Testis (tissue), 2 donors: ENCODE measurements at regions not wholly inside any gene's neighbourhood (a gene's known extent, or its start where the extent isn't known, plus 50 kb on each side); places are given as distances from the start of the nearest gene placed in this dataset.

ENCODE experiments used
- DNase-seq: peaks from one replicate; pipeline ENCODE4 v3.0.0-alpha.2; 2019
- H3K27ac ChIP-seq, 2 donors: fragments of 200-600 bp; sonication (generic); one replicate each; pipeline ENCODE4 v1.5.1; 2019
- H3K27me3 ChIP-seq: fragments of 200-600 bp; sonication (generic); one replicate; pipeline ENCODE4 v1.5.1; 2019
- H3K36me3 ChIP-seq: fragments of 200-600 bp; sonication (generic); one replicate; pipeline ENCODE4 v1.5.1; 2017; ENCODE audit warnings: low read depth; ENCODE audit errors: missing control alignments
- H3K4me1 ChIP-seq: fragments of 200-600 bp; sonication (generic); one replicate; pipeline ENCODE4 v1.5.1; 2019
- H3K4me3 ChIP-seq, 2 donors: fragments of 200-600 bp; sonication (generic); one replicate each; pipeline ENCODE4 v1.5.1; 2017 to 2019
- H3K9me3 ChIP-seq: fragments of 200-600 bp; sonication (generic); one replicate; pipeline ENCODE4 v1.5.1; 2017
- POLR2A ChIP-seq: fragments of 450-650 bp; IDR thresholded peaks from one replicate; pipeline ENCODE4 v1.6.1; 2017; ENCODE audit warnings: antibody characterized with exemption, mild to moderate bottlenecking, moderate library complexity
- WGBS, 2 donors: methylation state at CpG; one replicate each; pipeline ENCODE4 v1.1.5; 2018; 5-methylcytosine and 5-hydroxymethylcytosine counted together
- intact Hi-C: fragments of 100-400 bp; cut with DNase I; formaldehyde crosslinking; loops from one replicate; pipeline ENCODE4 v1.15.1; 2023; ENCODE audit warnings: low total_unique reads
- TF ChIP-seq, protein P1 (sequence below), 3 experiments: fragments of 450-650 bp in 2 of 3; fragments of 200-600 bp in 1 of 3; sonication (generic) in 1 of 3; IDR thresholded peaks; one replicate each; pipeline ENCODE4 v1.5.1; 2016 to 2019; ENCODE audit warnings: antibody characterized with exemption in 3 of 3, mild to moderate bottlenecking in 2 of 3, moderate library complexity in 1 of 3

DNA sequence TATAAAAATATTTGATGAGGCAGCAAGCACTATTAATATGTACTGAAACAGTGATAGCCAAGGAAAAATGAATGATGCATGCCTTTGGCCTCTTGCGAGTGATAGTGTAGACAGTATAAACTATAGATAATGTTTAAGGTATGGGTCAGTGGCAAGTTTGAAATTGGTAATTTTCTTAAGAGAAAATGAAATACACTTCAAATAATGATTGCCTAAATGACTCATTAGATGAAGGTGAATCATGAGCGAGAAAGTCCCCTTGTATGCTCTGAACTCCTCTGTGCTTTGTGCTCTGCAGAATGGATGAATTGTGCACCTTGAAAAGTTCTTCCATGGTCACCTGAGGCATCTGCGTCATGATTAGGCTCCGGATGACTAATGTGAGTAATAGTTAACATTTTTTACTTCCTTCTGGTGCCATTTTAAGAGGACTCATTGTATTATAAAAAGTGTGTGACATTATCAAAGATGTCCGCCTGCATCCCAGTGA, 84.9 kb upstream of the RTL1 start:
- no peaks in the 10 kb centered on the region for H3K36me3 ChIP-seq
- no peaks in the 10 kb centered on the region for H3K9me3 ChIP-seq
- H3K27ac ChIP-seq = no peak overlapping the region
- no peak for DNase-seq
- H3K27me3 ChIP-seq = no peaks in the 10 kb centered on the region
- no peaks in the 10 kb centered on the region for H3K4me1 ChIP-seq
- TF ChIP-seq POLR2A = no peak
- TF ChIP-seq, protein P1, sequence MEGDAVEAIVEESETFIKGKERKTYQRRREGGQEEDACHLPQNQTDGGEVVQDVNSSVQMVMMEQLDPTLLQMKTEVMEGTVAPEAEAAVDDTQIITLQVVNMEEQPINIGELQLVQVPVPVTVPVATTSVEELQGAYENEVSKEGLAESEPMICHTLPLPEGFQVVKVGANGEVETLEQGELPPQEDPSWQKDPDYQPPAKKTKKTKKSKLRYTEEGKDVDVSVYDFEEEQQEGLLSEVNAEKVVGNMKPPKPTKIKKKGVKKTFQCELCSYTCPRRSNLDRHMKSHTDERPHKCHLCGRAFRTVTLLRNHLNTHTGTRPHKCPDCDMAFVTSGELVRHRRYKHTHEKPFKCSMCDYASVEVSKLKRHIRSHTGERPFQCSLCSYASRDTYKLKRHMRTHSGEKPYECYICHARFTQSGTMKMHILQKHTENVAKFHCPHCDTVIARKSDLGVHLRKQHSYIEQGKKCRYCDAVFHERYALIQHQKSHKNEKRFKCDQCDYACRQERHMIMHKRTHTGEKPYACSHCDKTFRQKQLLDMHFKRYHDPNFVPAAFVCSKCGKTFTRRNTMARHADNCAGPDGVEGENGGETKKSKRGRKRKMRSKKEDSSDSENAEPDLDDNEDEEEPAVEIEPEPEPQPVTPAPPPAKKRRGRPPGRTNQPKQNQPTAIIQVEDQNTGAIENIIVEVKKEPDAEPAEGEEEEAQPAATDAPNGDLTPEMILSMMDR (IDR thresholded peaks at IDR 0.05) = no peak
- intact Hi-C loops = no loop called here
- no peak overlapping the region for H3K4me3 ChIP-seq
- 82 to 95% methylated on average over 5 of the region's 5 CpGs for WGBS, 2 donors

- H3K36me3 ChIP-seq = no peaks in the 10 kb centered on the region
- intact Hi-C loops = no loop called here
- DNase-seq = no peak
- 93 to 95% methylated on average over 4 of the region's 4 CpGs for WGBS, 2 donors
- TF ChIP-seq, protein P1 (IDR thresholded peaks at IDR 0.05) = no peak
- no peak for TF ChIP-seq POLR2A
- no peaks in the 10 kb centered on the region for H3K9me3 ChIP-seq
- H3K27me3 ChIP-seq = no peaks in the 10 kb centered on the region
- H3K4me3 ChIP-seq = no peak overlapping the region
- no peak overlapping the region for H3K27ac ChIP-seq
- H3K4me1 ChIP-seq = no peaks in the 10 kb centered on the region
Measured at GRCh38 chr14:100988956-100989355, 85.4 kb upstream of the RTL1 start.

DNA sequence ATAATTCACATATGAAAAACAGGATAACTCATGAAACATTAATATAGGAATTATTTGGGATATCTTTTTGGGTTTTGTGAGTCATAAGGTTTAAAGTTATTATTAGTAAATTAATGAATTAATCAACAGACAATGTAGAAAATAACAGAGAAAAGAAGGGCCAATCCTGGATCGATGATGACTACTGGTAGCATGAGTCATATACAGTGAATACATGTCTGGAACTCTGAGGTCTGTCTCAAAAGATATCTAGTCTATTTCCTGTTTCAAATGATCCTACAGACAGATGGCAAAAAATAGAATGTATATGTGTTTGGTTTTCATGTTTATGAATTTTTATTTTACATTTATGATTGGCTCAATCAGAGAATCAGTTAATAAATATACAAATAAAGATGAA, 86.4 kb upstream of the RTL1 start:
- no peaks in the 10 kb centered on the region for H3K27me3 ChIP-seq
- no peaks in the 10 kb centered on the region for H3K4me1 ChIP-seq
- intact Hi-C loops = no loop called here
- DNase-seq = no peak
- no peak overlapping the region for H3K4me3 ChIP-seq
- H3K9me3 ChIP-seq = no peaks in the 10 kb centered on the region
- no peaks in the 10 kb centered on the region for H3K36me3 ChIP-seq
- 75 to 93% methylated on average over 1 of the region's 1 CpG for WGBS, 2 donors
- H3K27ac ChIP-seq = no peak overlapping the region
- TF ChIP-seq POLR2A = no peak
- TF ChIP-seq, protein P1 (IDR thresholded peaks at IDR 0.05) = no peak

GRCh38 chr14:100994082-100994481, 90.6 kb upstream of the RTL1 start:
- intact Hi-C loops = no loop called here
- no peak overlapping the region for H3K27ac ChIP-seq
- TF ChIP-seq, protein P1 (IDR thresholded peaks at IDR 0.05) = no peak
- TF ChIP-seq POLR2A = no peak
- H3K4me3 ChIP-seq = no peak overlapping the region
- no peaks in the 10 kb centered on the region for H3K36me3 ChIP-seq
- H3K27me3 ChIP-seq = no peaks in the 10 kb centered on the region
- H3K9me3 ChIP-seq = no peaks in the 10 kb centered on the region
- no peak for DNase-seq
- H3K4me1 ChIP-seq = no peaks in the 10 kb centered on the region
- 85 to 89% methylated on average over 5 of the region's 5 CpGs for WGBS, 2 donors

DNA sequence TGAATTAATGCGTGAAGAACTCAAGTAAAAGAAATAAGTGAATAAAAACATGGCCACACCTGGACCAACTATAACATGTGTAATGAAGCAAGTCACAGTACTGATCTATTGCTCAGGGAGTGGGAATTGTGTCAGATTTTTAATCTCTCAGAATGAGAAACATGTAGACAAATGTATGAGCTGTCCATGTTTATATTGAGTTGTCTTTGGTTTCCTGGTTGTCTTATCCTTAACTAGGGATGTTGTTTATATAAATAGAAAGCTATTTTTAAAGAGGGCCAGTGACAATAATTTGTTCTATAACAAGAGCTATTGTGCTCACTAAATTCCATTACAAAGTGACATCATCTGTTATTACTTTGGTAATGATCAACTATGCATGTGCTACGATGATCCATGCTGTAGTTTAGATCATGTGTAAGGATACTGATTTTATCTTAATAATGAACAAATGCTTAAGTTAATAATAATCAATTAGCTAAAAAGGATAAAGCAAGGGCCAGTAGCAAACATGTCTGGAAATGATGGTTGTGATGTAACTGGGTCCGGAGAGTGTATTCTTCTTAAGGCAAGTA, 91.3 kb upstream of the RTL1 start:
- Histone ChIP-seq H3K4me1 (no peaks in the 10 kb centered on the region), H3K27me3 (no peaks in the 10 kb centered on the region), H3K36me3 (no peaks in the 10 kb centered on the region), H3K27ac (no peak overlapping the region), H3K9me3 (no peaks in the 10 kb centered on the region), H3K4me3 (no peak overlapping the region)
- 96% methylated on average over 3 of the region's 3 CpGs for WGBS, 2 donors
- TF ChIP-seq POLR2A = no peak
- TF ChIP-seq, protein P1 (IDR thresholded peaks at IDR 0.05) = no peak
- intact Hi-C loops = no loop called here
- DNase-seq = no peak
